MM.1S (cell line): ENCODE measurements at regions not wholly inside any gene's neighbourhood (a gene's known extent, or its start where the extent isn't known, plus 50 kb on each side); places are given as distances from the start of the nearest gene placed in this dataset.
A peak's percentile ranks its signal among the peaks of the same experiment; 100 is the strongest.

Experiments used
- DNase-seq: peaks from one replicate; pipeline ENCODE4 v3.0.0-alpha.2; 2015
- H2AFZ ChIP-seq: fragments of 300-600 bp; sonication (generic); 2 replicates; pipeline ENCODE4 v1.6.0; 2016; ENCODE audit warnings: antibody characterized with exemption, low read length
- H3F3A ChIP-seq: fragments of 300-600 bp; sonication (generic); 2 replicates; pipeline ENCODE4 v1.6.1; 2016; ENCODE audit warnings: mild to moderate bottlenecking, antibody characterized with exemption, low read length, moderate library complexity, mixed read lengths; ENCODE audit not compliant: insufficient read depth
- H3K27ac ChIP-seq: fragments of 300-600 bp; sonication (generic); 2 replicates; pipeline ENCODE4 v1.5.1; 2016; ENCODE audit warnings: mild to moderate bottlenecking, low read length
- H3K27me3 ChIP-seq: fragments of 300-600 bp; sonication (generic); replicated peaks from 2 replicates; pipeline ENCODE4 v1.6.0; 2016; ENCODE audit warnings: low read length; ENCODE audit not compliant: insufficient read depth
- H3K36me3 ChIP-seq: fragments of 300-600 bp; sonication (generic); replicated peaks from 2 replicates; pipeline ENCODE4 v1.6.1; 2016; ENCODE audit warnings: mild to moderate bottlenecking, low read length, mixed read lengths; ENCODE audit not compliant: insufficient read depth
- H3K4me1 ChIP-seq: fragments of 300-600 bp; sonication (generic); 2 replicates; pipeline ENCODE4 v1.6.1; 2016; ENCODE audit warnings: low read length, mixed read lengths
- H3K4me2 ChIP-seq: fragments of 300-600 bp; sonication (generic); 2 replicates; pipeline ENCODE4 v1.6.0; 2016; ENCODE audit warnings: low read depth, low read length
- H3K4me3 ChIP-seq: fragments of 300-600 bp; sonication (generic); 2 replicates; pipeline ENCODE4 v1.5.1; 2016; ENCODE audit warnings: low read length, mixed read lengths
- H3K79me2 ChIP-seq: fragments of 300-600 bp; sonication (generic); 2 replicates; pipeline ENCODE4 v1.6.1; 2016; ENCODE audit warnings: mixed run types, low read length, mixed read lengths
- H3K9ac ChIP-seq: fragments of 300-600 bp; sonication (generic); 2 replicates; pipeline ENCODE4 v1.6.1; 2016; ENCODE audit warnings: low read length, mixed read lengths
- H3K9me2 ChIP-seq: fragments of 300-600 bp; sonication (generic); replicated peaks from 2 replicates; pipeline ENCODE4 v1.6.1; 2016; ENCODE audit warnings: mild to moderate bottlenecking, low read length, mixed read lengths; ENCODE audit not compliant: insufficient read depth
- H3K9me3 ChIP-seq: fragments of 300-600 bp; sonication (generic); replicated peaks from 2 replicates; pipeline ENCODE4 v1.6.1; 2016; ENCODE audit warnings: mild to moderate bottlenecking, low read length, mixed read lengths; ENCODE audit not compliant: insufficient read depth
- H4K20me1 ChIP-seq: fragments of 300-600 bp; sonication (generic); 2 replicates; pipeline ENCODE4 v1.6.1; 2016; ENCODE audit warnings: mild to moderate bottlenecking, low read length, moderate library complexity, mixed read lengths; ENCODE audit not compliant: insufficient read depth
- CTCF ChIP-seq: fragments of 300-600 bp; sonication (generic); IDR thresholded peaks from 2 replicates; pipeline ENCODE4 v1.5.1; 2016; ENCODE audit warnings: antibody characterized with exemption, low read length, mixed read lengths
- EZH2 ChIP-seq: fragments of 300-600 bp; sonication (generic); optimal IDR thresholded peaks from 2 replicates; pipeline ENCODE3; 2017; ENCODE audit warnings: low read depth, mild to moderate bottlenecking, antibody characterized with exemption, low read length, mixed read lengths
- EZH2phosphoT487 ChIP-seq: fragments of 300-600 bp; sonication (generic); IDR thresholded peaks from 2 replicates; pipeline ENCODE4 v1.6.1; 2018; ENCODE audit warnings: antibody characterized with exemption, low read length

- Histone ChIP-seq H3K4me3 (no peak overlapping the region), H3K9ac (no peak overlapping the region), H3K36me3 (no peaks in the 10 kb centered on the region), H4K20me1 (no peaks in the 10 kb centered on the region), H3K27ac (no peak overlapping the region), H3F3A (peaks cover 5% of the 10 kb centered on the region), H2AFZ (peak overlapping the region; percentile 43; the same call in 1 of the 2 replicates), H3K27me3 (no peaks in the 10 kb centered on the region), H3K9me3 (no peaks in the 10 kb centered on the region), H3K79me2 (no peaks in the 10 kb centered on the region), H3K4me1 (peaks cover 30% of the 10 kb centered on the region), H3K9me2 (no peaks in the 10 kb centered on the region), H3K4me2 (no peak overlapping the region)
- DNase-seq: no peak
- no peak for TF ChIP-seq CTCF
- no peak for TF ChIP-seq EZH2phosphoT487
- no peak for TF ChIP-seq EZH2
These were observed 57.1 kb downstream of the ZFP36L2 start for GRCh38 chr2:43169099-43169945.

- no peaks in the 10 kb centered on the region for H4K20me1 ChIP-seq
- H3K9ac ChIP-seq: no peak overlapping the region
- no peaks in the 10 kb centered on the region for H3K79me2 ChIP-seq
- no peak overlapping the region for H3K4me2 ChIP-seq
- no peaks in the 10 kb centered on the region for H3K36me3 ChIP-seq
- no peaks in the 10 kb centered on the region for H3K9me3 ChIP-seq
- H3K27me3 ChIP-seq: no peaks in the 10 kb centered on the region
- peaks cover 19% of the 10 kb centered on the region for H3K4me1 ChIP-seq
- no peak for DNase-seq
- no peaks in the 10 kb centered on the region; the same call in 1 of the 2 replicates for H3F3A ChIP-seq
- H3K4me3 ChIP-seq: no peak overlapping the region
- H3K9me2 ChIP-seq: no peaks in the 10 kb centered on the region
- no peak overlapping the region for H3K27ac ChIP-seq
- TF ChIP-seq EZH2phosphoT487 (no peak), CTCF (no peak), EZH2 (no peak)
- no peak overlapping the region for H2AFZ ChIP-seq
These were observed 58.4 kb downstream of the ZFP36L2 start for GRCh38 chr2:43168016-43168369.

GRCh38 chr2:43165378-43166069 lies 60.9 kb downstream of the ZFP36L2 start:
- peaks cover 17% of the 10 kb centered on the region for H3K4me1 ChIP-seq
- no peak overlapping the region for H3K4me2 ChIP-seq
- no peaks in the 10 kb centered on the region for H3K9me2 ChIP-seq
- no peaks in the 10 kb centered on the region for H3F3A ChIP-seq
- no peak overlapping the region for H2AFZ ChIP-seq
- no peak overlapping the region for H3K27ac ChIP-seq
- no peaks in the 10 kb centered on the region for H4K20me1 ChIP-seq
- TF ChIP-seq CTCF (peak; percentile 13; the same call in 1 of the 2 replicates), EZH2phosphoT487 (no peak)
- H3K79me2 ChIP-seq: no peaks in the 10 kb centered on the region
- H3K36me3 ChIP-seq: no peaks in the 10 kb centered on the region
- H3K9ac ChIP-seq: no peak overlapping the region
- no peaks in the 10 kb centered on the region for H3K9me3 ChIP-seq
- no peak for DNase-seq
- H3K4me3 ChIP-seq: no peak overlapping the region
- no peaks in the 10 kb centered on the region for H3K27me3 ChIP-seq
